Keratinocyte (primary cell): ENCODE measurements at regions not wholly inside any gene's neighbourhood (a gene's known extent, or its start where the extent isn't known, plus 50 kb on each side); places are given as distances from the start of the nearest gene placed in this dataset.

ENCODE experiments used
- DNase-seq: peaks from one replicate; pipeline ENCODE4 v3.0.0-alpha.2; 2011; ENCODE audit warnings: low read depth, missing footprints, low spot score
- FAIRE-seq: peaks from 2 replicates; lab custom pipeline; 2011; peaks lifted over from hg19 to GRCh38; lab: Jason Lieb, UNC
- H2AFZ ChIP-seq: 2 replicates; pipeline ENCODE4 v1.6.0; 2012; ENCODE audit warnings: low read length, control low read depth, inconsistent platforms; ENCODE audit not compliant: control insufficient read depth
- H3K27ac ChIP-seq: 2 replicates; pipeline ENCODE4 v1.5.1; 2011; ENCODE audit warnings: low read length; ENCODE audit not compliant: control insufficient read depth, insufficient read depth
- H3K27me3 ChIP-seq: 3 replicates; pipeline ENCODE4 v1.6.0; 2011; ENCODE audit warnings: low read length; ENCODE audit not compliant: control insufficient read depth, insufficient read depth; ENCODE audit errors: extremely low read depth
- H3K36me3 ChIP-seq, 2 experiments: 2 replicates in 1 of 2; 3 replicates in 1 of 2; pipeline ENCODE4 v1.5.1; 2011; ENCODE audit warnings: low read length in 2 of 2, mild to moderate bottlenecking in 1 of 2; ENCODE audit not compliant: control insufficient read depth in 2 of 2, insufficient read depth in 2 of 2; ENCODE audit errors: extremely low read depth in 1 of 2
- H3K4me1 ChIP-seq: 3 replicates; pipeline ENCODE4 v1.5.1; 2011; ENCODE audit warnings: low read length; ENCODE audit not compliant: control insufficient read depth, insufficient read depth; ENCODE audit errors: extremely low read depth
- H3K4me2 ChIP-seq: 3 replicates; pipeline ENCODE4 v1.6.0; 2011; ENCODE audit warnings: low read depth, low read length; ENCODE audit not compliant: control insufficient read depth, insufficient read depth; ENCODE audit errors: extremely low read depth
- H3K4me3 ChIP-seq, 3 experiments: fragments of 200-600 bp in 1 of 3; sonication (generic) in 1 of 3; 2 replicates in 2 of 3; 3 replicates in 1 of 3; pipeline ENCODE4 v1.5.1; 2011 to 2016; ENCODE audit warnings: low read length in 3 of 3, mild to moderate bottlenecking in 3 of 3, control low read depth in 2 of 3, inconsistent platforms in 1 of 3, low read depth in 1 of 3, mixed read lengths in 1 of 3, mixed run types in 1 of 3, moderate library complexity in 1 of 3; ENCODE audit not compliant: control insufficient read depth in 2 of 3, insufficient read depth in 2 of 3; ENCODE audit errors: extremely low read depth in 1 of 3
- H3K79me2 ChIP-seq: 2 replicates; pipeline ENCODE4 v1.6.0; 2012; ENCODE audit warnings: low read length; ENCODE audit not compliant: control insufficient read depth, insufficient read depth
- H3K9ac ChIP-seq: 3 replicates; pipeline ENCODE4 v1.6.0; 2011; ENCODE audit warnings: low read length; ENCODE audit not compliant: control insufficient read depth, insufficient read depth; ENCODE audit errors: extremely low read depth
- H3K9me1 ChIP-seq: 3 replicates; pipeline ENCODE4 v1.6.0; 2011; ENCODE audit warnings: low read length; ENCODE audit not compliant: control insufficient read depth, insufficient read depth; ENCODE audit errors: extremely low read depth
- H3K9me3 ChIP-seq: 2 replicates; pipeline ENCODE4 v1.5.1; 2012; ENCODE audit warnings: low read depth, low read length; ENCODE audit not compliant: control insufficient read depth
- H4K20me1 ChIP-seq: 3 replicates; pipeline ENCODE4 v1.6.0; 2011; ENCODE audit warnings: low read length; ENCODE audit not compliant: control insufficient read depth, insufficient read depth; ENCODE audit errors: extremely low read depth
- CTCF ChIP-seq, 3 experiments: IDR thresholded peaks in 1 of 3; conservative IDR thresholded peaks in 1 of 3; optimal IDR thresholded peaks in 1 of 3; 2 replicates in 2 of 3; 3 replicates in 1 of 3; pipeline versions ENCODE3 to v1.5.1; 2011; ENCODE audit warnings: low read length in 3 of 3, mild to moderate bottlenecking in 3 of 3, moderate library complexity in 2 of 3, control low read depth in 1 of 3, inconsistent platforms in 1 of 3; ENCODE audit not compliant: insufficient read depth in 2 of 3; ENCODE audit errors: extremely low read depth in 1 of 3
- EZH2 ChIP-seq: IDR thresholded peaks from one replicate; pipeline ENCODE4 v1.6.1; 2012; ENCODE audit warnings: inconsistent platforms, mild to moderate bottlenecking, low read length, moderate library complexity
- dilution Hi-C: fragments of 300-500 bp; cut with MboI; formaldehyde crosslinking; loops from one replicate; pipeline ENCODE4 v1.7.0; 2020; ENCODE audit warnings: low sequenced_read_pairs; ENCODE audit not compliant: extremely low pct_ligation_motif_present

GRCh38 chr6:99148761-99149160, 200.7 kb downstream of the FAXC start:
- dilution Hi-C loops = no loop called here
- no peaks in the 10 kb centered on the region for H3K4me1 ChIP-seq
- H3K4me2 ChIP-seq = no peak overlapping the region
- H2AFZ ChIP-seq = no peak overlapping the region
- no peak overlapping the region for H3K27ac ChIP-seq
- H4K20me1 ChIP-seq = no peaks in the 10 kb centered on the region
- no peak overlapping the region for H3K9ac ChIP-seq
- TF ChIP-seq EZH2 = no peak
- no peak for TF ChIP-seq CTCF (optimal IDR thresholded peaks at IDR 0.05 in 1 of 3, IDR thresholded peaks at IDR 0.05 in 1 of 3, conservative IDR thresholded peaks at IDR 0.05 in 1 of 3; ENCODE audit: extremely low read depth in 1 of 3, insufficient read depth in 2 of 3, low read length in 3 of 3)
- DNase-seq (no peak), FAIRE-seq (no peak)
- H3K9me3 ChIP-seq = no peaks in the 10 kb centered on the region
- H3K27me3 ChIP-seq = no peaks in the 10 kb centered on the region
- H3K79me2 ChIP-seq = no peaks in the 10 kb centered on the region
- no peaks in the 10 kb centered on the region for H3K36me3 ChIP-seq
- no peaks in the 10 kb centered on the region for H3K9me1 ChIP-seq
- H3K4me3 ChIP-seq = no peak overlapping the region

- H4K20me1 ChIP-seq = no peaks in the 10 kb centered on the region
- dilution Hi-C loops = no loop called here
- DNase-seq (no peak), FAIRE-seq (no peak)
- H3K27ac ChIP-seq = no peak overlapping the region
- no peaks in the 10 kb centered on the region for H3K27me3 ChIP-seq
- H3K79me2 ChIP-seq = no peaks in the 10 kb centered on the region
- TF ChIP-seq CTCF (optimal IDR thresholded peaks at IDR 0.05 in 1 of 3, IDR thresholded peaks at IDR 0.05 in 1 of 3, conservative IDR thresholded peaks at IDR 0.05 in 1 of 3; ENCODE audit: extremely low read depth in 1 of 3, insufficient read depth in 2 of 3, low read length in 3 of 3) = no peak
- no peak for TF ChIP-seq EZH2
- no peak overlapping the region for H3K4me2 ChIP-seq
- no peaks in the 10 kb centered on the region for H3K9me1 ChIP-seq
- no peaks in the 10 kb centered on the region for H3K36me3 ChIP-seq
- H3K4me1 ChIP-seq = no peaks in the 10 kb centered on the region
- H2AFZ ChIP-seq = no peak overlapping the region
- no peak overlapping the region for H3K9ac ChIP-seq
- H3K4me3 ChIP-seq = no peak overlapping the region
- H3K9me3 ChIP-seq = no peaks in the 10 kb centered on the region
Measured at GRCh38 chr6:99148111-99148510, 200.4 kb upstream of the FBXL4 start.
